Lower leg skin (tissue), 3 donors: ENCODE measurements at regions not wholly inside any gene's neighbourhood (a gene's known extent, or its start where the extent isn't known, plus 50 kb on each side); places are given as distances from the start of the nearest gene placed in this dataset.

Experiments used
- POLR2A ChIP-seq, 2 donors: fragments of 450-650 bp; IDR thresholded peaks; one replicate each; pipeline ENCODE4 v1.6.1; 2016 to 2017; ENCODE audit warnings: antibody characterized with exemption in 2 of 2, mild to moderate bottlenecking in 1 of 2, moderate library complexity in 1 of 2
- TF ChIP-seq, protein P1 (sequence below), 3 donors: fragments of 450-650 bp; IDR thresholded peaks; one replicate each; pipeline ENCODE4 v1.5.1; 2016; ENCODE audit warnings: antibody characterized with exemption in 3 of 3, mild to moderate bottlenecking in 3 of 3, moderate library complexity in 2 of 3

DNA sequence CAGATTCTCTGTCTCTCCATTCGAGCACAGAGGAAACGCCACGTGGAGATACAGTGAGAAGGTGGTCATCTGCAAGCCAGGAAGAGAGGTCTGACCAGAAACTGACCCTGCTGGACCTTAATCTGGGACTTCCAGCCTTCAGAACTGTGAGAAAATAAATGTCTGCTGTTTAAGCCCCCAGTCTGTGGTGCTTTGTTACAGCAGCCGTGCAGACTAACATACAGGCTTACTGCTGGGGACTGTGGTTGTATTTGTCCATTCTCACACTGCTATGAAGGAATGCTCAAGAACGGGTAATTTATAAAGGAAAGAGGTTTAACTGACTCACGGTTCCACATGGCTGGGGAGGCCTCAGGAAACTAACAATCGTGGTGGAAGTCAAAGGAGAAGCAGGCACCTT lies 432.7 kb downstream of the IRS1 start:
- no peak for TF ChIP-seq POLR2A (IDR thresholded peaks at IDR 0.05)
- TF ChIP-seq, protein P1, sequence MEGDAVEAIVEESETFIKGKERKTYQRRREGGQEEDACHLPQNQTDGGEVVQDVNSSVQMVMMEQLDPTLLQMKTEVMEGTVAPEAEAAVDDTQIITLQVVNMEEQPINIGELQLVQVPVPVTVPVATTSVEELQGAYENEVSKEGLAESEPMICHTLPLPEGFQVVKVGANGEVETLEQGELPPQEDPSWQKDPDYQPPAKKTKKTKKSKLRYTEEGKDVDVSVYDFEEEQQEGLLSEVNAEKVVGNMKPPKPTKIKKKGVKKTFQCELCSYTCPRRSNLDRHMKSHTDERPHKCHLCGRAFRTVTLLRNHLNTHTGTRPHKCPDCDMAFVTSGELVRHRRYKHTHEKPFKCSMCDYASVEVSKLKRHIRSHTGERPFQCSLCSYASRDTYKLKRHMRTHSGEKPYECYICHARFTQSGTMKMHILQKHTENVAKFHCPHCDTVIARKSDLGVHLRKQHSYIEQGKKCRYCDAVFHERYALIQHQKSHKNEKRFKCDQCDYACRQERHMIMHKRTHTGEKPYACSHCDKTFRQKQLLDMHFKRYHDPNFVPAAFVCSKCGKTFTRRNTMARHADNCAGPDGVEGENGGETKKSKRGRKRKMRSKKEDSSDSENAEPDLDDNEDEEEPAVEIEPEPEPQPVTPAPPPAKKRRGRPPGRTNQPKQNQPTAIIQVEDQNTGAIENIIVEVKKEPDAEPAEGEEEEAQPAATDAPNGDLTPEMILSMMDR (IDR thresholded peaks at IDR 0.05) = no peak
